HG03045 (cell line): ENCODE measurements at regions not wholly inside any gene's neighbourhood (a gene's known extent, or its start where the extent isn't known, plus 50 kb on each side); places are given as distances from the start of the nearest gene placed in this dataset.

Source experiments
- ATAC-seq: cut with Tn5 transposase; IDR thresholded peaks from one replicate; pipeline ENCODE4 v1.9.1; 2021; ENCODE audit warnings: mild to moderate bottlenecking, moderate library complexity; ENCODE audit not compliant: unreplicated experiment

GRCh38 chr9:26742828-26743476 lies 149.7 kb downstream of the CAAP1 start:
- ATAC-seq = no peak

GRCh38 chr9:26735160-26735559 lies 157.4 kb downstream of the CAAP1 start:
- ATAC-seq = no peak

GRCh38 chr9:26729187-26729586 lies 163.4 kb downstream of the CAAP1 start:
- ATAC-seq = no peak

GRCh38 chr9:26727471-26727870 lies 165.1 kb downstream of the CAAP1 start:
- ATAC-seq = no peak

- ATAC-seq = no peak
These were observed 167.0 kb downstream of the CAAP1 start for GRCh38 chr9:26725573-26725972.

- ATAC-seq = no peak
These were observed 169.1 kb downstream of the CAAP1 start for GRCh38 chr9:26723486-26723885.

GRCh38 chr9:26722755-26723154 lies 169.8 kb downstream of the CAAP1 start:
- ATAC-seq = no peak

GRCh38 chr9:26710008-26710407 lies 182.6 kb downstream of the CAAP1 start:
- no peak for ATAC-seq

- no peak for ATAC-seq
These were observed 186.4 kb downstream of the CAAP1 start for GRCh38 chr9:26706223-26706622.

GRCh38 chr9:26695298-26695622 lies 197.3 kb downstream of the CAAP1 start:
- ATAC-seq = no peak

GRCh38 chr9:26694381-26695297 lies 198.0 kb downstream of the CAAP1 start:
- ATAC-seq = no peak

- ATAC-seq = no peak
These were observed 203.6 kb downstream of the CAAP1 start for GRCh38 chr9:26689041-26689440.

GRCh38 chr9:26687421-26687820 lies 205.2 kb downstream of the CAAP1 start:
- no peak for ATAC-seq

GRCh38 chr9:26685818-26686217 lies 206.8 kb downstream of the CAAP1 start:
- ATAC-seq = no peak

GRCh38 chr9:26684029-26684428 lies 208.6 kb downstream of the CAAP1 start:
- ATAC-seq = no peak

GRCh38 chr9:26682796-26683496 lies 209.7 kb downstream of the CAAP1 start:
- ATAC-seq = no peak

GRCh38 chr9:26682041-26682440 lies 210.6 kb downstream of the CAAP1 start:
- no peak for ATAC-seq

GRCh38 chr9:26677965-26678706 lies 214.5 kb downstream of the CAAP1 start:
- ATAC-seq = no peak

- ATAC-seq = no peak
These were observed 217.6 kb downstream of the CAAP1 start for GRCh38 chr9:26675035-26675434.

- ATAC-seq = no peak
These were observed 219.3 kb downstream of the CAAP1 start for GRCh38 chr9:26673261-26673660.
